Brain microvascular endothelial cell (primary cell): ENCODE measurements at regions not wholly inside any gene's neighbourhood (a gene's known extent, or its start where the extent isn't known, plus 50 kb on each side); places are given as distances from the start of the nearest gene placed in this dataset.
"Not testable (repeated sequence)": the region's sequence is repeated elsewhere in the genome, so short reads cannot be mapped to it uniquely, and the experiment has no call there.

Source experiments
- DNase-seq: peaks from one replicate; pipeline ENCODE4 v3.0.0-alpha.2; 2020
- H3K27ac ChIP-seq: fragments of 250-450 bp; sonication (Bioruptor Pico); 2 replicates; pipeline ENCODE4 v1.5.1; 2020; ENCODE audit warnings: mild to moderate bottlenecking, moderate library complexity
- H3K27me3 ChIP-seq: fragments of 250-450 bp; sonication (Bioruptor Pico); replicated peaks from 2 replicates; pipeline ENCODE4 v1.5.1; 2020; ENCODE audit warnings: mild to moderate bottlenecking
- H3K36me3 ChIP-seq: fragments of 250-450 bp; sonication (Bioruptor Pico); replicated peaks from 2 replicates; pipeline ENCODE4 v1.5.1; 2020; ENCODE audit warnings: mild to moderate bottlenecking
- H3K4me3 ChIP-seq: 2 replicates; pipeline ENCODE4 v1.5.1; 2011; ENCODE audit warnings: low read depth, mild to moderate bottlenecking, control low read depth, low read length, moderate library complexity
- CTCF ChIP-seq: IDR thresholded peaks from 2 replicates; pipeline ENCODE4 v1.5.1; 2011; ENCODE audit warnings: low read depth, mild to moderate bottlenecking, moderate library complexity, low read length, control low read depth, inconsistent platforms; ENCODE audit errors: missing control alignments
- in situ Hi-C: cut with HindIII; loops from 2 replicates; pipeline ENCODE4 v1.10.0; 2017; ENCODE audit warnings: low sequenced_read_pairs, low pct_ligation_motif_present

- no peaks in the 10 kb centered on the region for H3K27me3 ChIP-seq
- no peak overlapping the region for H3K27ac ChIP-seq
- no peak for TF ChIP-seq CTCF
- no peak for DNase-seq
- in situ Hi-C loops, result no loop called here
- H3K36me3 ChIP-seq, result no peaks in the 10 kb centered on the region
- H3K4me3 ChIP-seq, result no peak overlapping the region
Observed at GRCh38 chr4:20085156-20085555, 166.5 kb upstream of the SLIT2 start.

GRCh38 chr4:20084488-20084887, 167.2 kb upstream of the SLIT2 start:
- in situ Hi-C loops, result no loop called here
- Histone ChIP-seq H3K4me3 (no peak overlapping the region), H3K27ac (no peak overlapping the region), H3K27me3 (no peaks in the 10 kb centered on the region), H3K36me3 (no peaks in the 10 kb centered on the region)
- TF ChIP-seq CTCF, result no peak
- DNase-seq, result no peak

- TF ChIP-seq CTCF, result no peak
- Histone ChIP-seq H3K36me3 (no peaks in the 10 kb centered on the region), H3K27me3 (no peaks in the 10 kb centered on the region), H3K27ac (no peak overlapping the region), H3K4me3 (no peak overlapping the region)
- DNase-seq, result no peak
- in situ Hi-C loops, result no loop called here
Observed at GRCh38 chr4:20078644-20079043, 173.1 kb upstream of the SLIT2 start.

- Histone ChIP-seq H3K27ac (no peak overlapping the region), H3K36me3 (no peaks in the 10 kb centered on the region), H3K4me3 (no peak overlapping the region), H3K27me3 (no peaks in the 10 kb centered on the region)
- no peak for DNase-seq
- TF ChIP-seq CTCF, result peak; percentile 6
- in situ Hi-C loops, result no loop called here
Observed at GRCh38 chr4:20075248-20075871, 176.3 kb upstream of the SLIT2 start.

GRCh38 chr4:20074450-20074849, 177.3 kb upstream of the SLIT2 start:
- Histone ChIP-seq H3K4me3 (no peak overlapping the region), H3K27ac (no peak overlapping the region), H3K36me3 (no peaks in the 10 kb centered on the region), H3K27me3 (no peaks in the 10 kb centered on the region)
- no peak for TF ChIP-seq CTCF
- in situ Hi-C loops, result no loop called here
- peak; percentile 35 for DNase-seq

GRCh38 chr4:20065952-20066351, 185.8 kb upstream of the SLIT2 start:
- no peak for TF ChIP-seq CTCF
- Histone ChIP-seq H3K27ac (no peak overlapping the region), H3K27me3 (no peaks in the 10 kb centered on the region), H3K36me3 (no peaks in the 10 kb centered on the region), H3K4me3 (no peak overlapping the region)
- in situ Hi-C loops, result no loop called here
- no peak for DNase-seq

GRCh38 chr4:20062857-20063256, 188.8 kb upstream of the SLIT2 start:
- H3K36me3 ChIP-seq, in situ Hi-C loops, H3K27me3 ChIP-seq, H3K4me3 ChIP-seq, DNase-seq, H3K27ac ChIP-seq: not testable (repeated sequence)
